ENCODE measurements at regions not wholly inside any gene's neighbourhood (a gene's known extent, or its start where the extent isn't known, plus 50 kb on each side); places are given as distances from the start of the nearest gene placed in this dataset.
"Not testable (repeated sequence)": the region's sequence is repeated elsewhere in the genome, so short reads cannot be mapped to it uniquely, and the experiment has no call there.

- DNase-seq (no peak), ATAC-seq (no peak)
- Histone ChIP-seq H3K36me3 (no peaks in the 10 kb centered on the region), H3K9me3 (no peaks in the 10 kb centered on the region), H3K4me3 (no peak overlapping the region), H3K4me1 (no peaks in the 10 kb centered on the region), H3K27me3 (no peaks in the 10 kb centered on the region), H3K27ac (no peak overlapping the region)
- no peak for TF ChIP-seq CTCF (IDR thresholded peaks at IDR 0.05)
- no peak for TF ChIP-seq POLR2A (IDR thresholded peaks at IDR 0.05)
- intact Hi-C loops (cut with DNase I): no loop called here
These were observed 221.9 kb downstream of the LHFPL1 start for GRCh38 chrX:112457788-112458187.

- TF ChIP-seq POLR2A (IDR thresholded peaks at IDR 0.05): no peak
- DNase-seq: no peak
- Histone ChIP-seq H3K27ac (no peak overlapping the region), H3K27me3 (no peaks in the 10 kb centered on the region), H3K4me1 (no peaks in the 10 kb centered on the region), H3K9me3 (no peaks in the 10 kb centered on the region), H3K4me3 (no peak overlapping the region), H3K36me3 (no peaks in the 10 kb centered on the region)
- no peak for ATAC-seq
- 46% methylated on average over 2 of the region's 2 CpGs for WGBS (ENCODE audit: insufficient coverage, low coverage, low lambda C conversion rate, missing lambda C conversion rate)
- intact Hi-C loops (cut with DNase I): no loop called here
These were observed 228.9 kb downstream of the LHFPL1 start for GRCh38 chrX:112450810-112451209.

GRCh38 chrX:112440277-112440676 is 239.5 kb downstream of the LHFPL1 start:
- ATAC-seq: no peak
- intact Hi-C loops (cut with DNase I): no loop called here
- no peak for DNase-seq
- Histone ChIP-seq H3K4me3 (no peak overlapping the region), H3K4me1 (no peaks in the 10 kb centered on the region), H3K9me3 (no peaks in the 10 kb centered on the region), H3K27ac (no peak overlapping the region), H3K27me3 (no peaks in the 10 kb centered on the region), H3K36me3 (no peaks in the 10 kb centered on the region)
- TF ChIP-seq POLR2A (IDR thresholded peaks at IDR 0.05): no peak
- WGBS (ENCODE audit: insufficient coverage, low coverage, low lambda C conversion rate, missing lambda C conversion rate): 79% methylated on average over 2 of the region's 2 CpGs

GRCh38 chrX:112424166-112424565 is 255.6 kb downstream of the LHFPL1 start:
- TF ChIP-seq POLR2A (IDR thresholded peaks at IDR 0.05) (no peak), CTCF (IDR thresholded peaks at IDR 0.05) (no peak)
- no peak for DNase-seq
- H3K36me3 ChIP-seq: no peaks in the 10 kb centered on the region
- no peaks in the 10 kb centered on the region for H3K27me3 ChIP-seq
- H3K9me3 ChIP-seq: no peaks in the 10 kb centered on the region
- no peak overlapping the region for H3K27ac ChIP-seq
- H3K4me3 ChIP-seq: no peak overlapping the region
- peak; percentile 39 to 63 (median 58) for ATAC-seq
- 61% methylated on average over 1 of the region's 1 CpG for WGBS (ENCODE audit: insufficient coverage, low coverage, low lambda C conversion rate, missing lambda C conversion rate)
- intact Hi-C loops (cut with DNase I): no loop called here
- H3K4me1 ChIP-seq: no peaks in the 10 kb centered on the region

GRCh38 chrX:112391313-112391712 is 288.4 kb downstream of the LHFPL1 start:
- H3K4me1 ChIP-seq: no peaks in the 10 kb centered on the region
- no peaks in the 10 kb centered on the region for H3K27me3 ChIP-seq
- ATAC-seq (no peak), DNase-seq (no peak)
- intact Hi-C loops (cut with DNase I): no loop called here
- H3K9me3 ChIP-seq: no peaks in the 10 kb centered on the region
- TF ChIP-seq POLR2A (IDR thresholded peaks at IDR 0.05): no peak
- TF ChIP-seq CTCF (IDR thresholded peaks at IDR 0.05): no peak
- 38% methylated on average over 3 of the region's 3 CpGs for WGBS (ENCODE audit: insufficient coverage, low coverage, low lambda C conversion rate, missing lambda C conversion rate)
- H3K27ac ChIP-seq: no peak overlapping the region
- no peaks in the 10 kb centered on the region for H3K36me3 ChIP-seq
- no peak overlapping the region for H3K4me3 ChIP-seq

- H3K27ac ChIP-seq; DNase-seq; H3K4me3 ChIP-seq; intact Hi-C loops (cut with DNase I); H3K27me3 ChIP-seq; H3K4me1 ChIP-seq; H3K9me3 ChIP-seq; H3K36me3 ChIP-seq: not testable (repeated sequence)
- peak in 2 of 4 donors; percentile 29 to 40 for ATAC-seq
- 53% methylated on average over 7 of the region's 8 CpGs for WGBS (ENCODE audit: insufficient coverage, low coverage, low lambda C conversion rate, missing lambda C conversion rate)
These were observed 298.0 kb downstream of the LHFPL1 start for GRCh38 chrX:112381649-112382298.
